K562 (cell line): ENCODE measurements at regions not wholly inside any gene's neighbourhood (a gene's known extent, or its start where the extent isn't known, plus 50 kb on each side); places are given as distances from the start of the nearest gene placed in this dataset.

ENCODE experiments used
- ATAC-seq: fragments of 200-7000 bp; cut with Tn5 transposase; 3 replicates; pipeline ENCODE4 v1.9.1; 2020; ENCODE audit warnings: moderate library complexity
- BruUV-seq: library from RNA; stranded (reverse); fragments of 400-500 nt; replicated peaks from 2 replicates; lab custom pipeline; 2021; lab: Mats Ljungman, UMichigan
- CTCF ChIA-PET: fragments of 300-600 bp; formaldehyde crosslinking; extraction: SDS; loops from one replicate; lab custom pipeline; 2021; ENCODE audit warnings: low intra/inter-chr PET ratio; lab: Yijun Ruan, JAX
- POLR2A ChIA-PET: fragments of 300-600, 350-650 bp; sonication (Branson Sonifier 250); formaldehyde crosslinking; extraction: SDS; loops from one replicate; lab custom pipeline; 2021; ENCODE audit warnings: antibody characterized with exemption, inconsistent platforms; lab: Yijun Ruan, JAX
- DNase-seq, 4 experiments: peaks; one replicate each; pipeline versions ENCODE4 v3.0.0 to v3.0.0-alpha.2; 2011 to 2018; ENCODE audit warnings: low spot score in 3 of 4, mixed read lengths in 3 of 4; ENCODE audit errors: extremely low read depth in 1 of 4
- FAIRE-seq: peaks from 2 replicates; lab custom pipeline; 2011; peaks lifted over from hg19 to GRCh38; lab: Jason Lieb, UNC
- H2AFZ ChIP-seq: 2 replicates; pipeline ENCODE4 v1.6.0; 2011; ENCODE audit warnings: low read depth, low read length, control low read depth, inconsistent platforms
- H3K27ac ChIP-seq: fragments of 200-600 bp; 3 replicates; pipeline ENCODE4 v1.8.0; 2011; ENCODE audit warnings: low read depth, mild to moderate bottlenecking, control low read depth, inconsistent platforms, low read length, moderate library complexity, mixed read lengths; ENCODE audit errors: extremely low read depth
- H3K27me3 ChIP-seq, 2 experiments: fragments of 300-600 bp in 1 of 2; 2 replicates in 1 of 2; 3 replicates in 1 of 2; pipeline versions ENCODE4 v1.6.0 to v1.8.0; 2011; ENCODE audit warnings: inconsistent platforms in 2 of 2, low read length in 2 of 2, mild to moderate bottlenecking in 1 of 2, mixed read lengths in 1 of 2, moderate library complexity in 1 of 2; ENCODE audit not compliant: control insufficient read depth in 2 of 2, insufficient read depth in 2 of 2
- H3K36me3 ChIP-seq: fragments of 300-600 bp; 3 replicates; pipeline ENCODE4 v1.8.0; 2011; ENCODE audit warnings: mild to moderate bottlenecking, low read length, inconsistent platforms; ENCODE audit not compliant: control insufficient read depth, insufficient read depth
- H3K4me1 ChIP-seq, 2 experiments: fragments of 200-600 bp in 1 of 2; replicated peaks in 1 of 2; 2 replicates in 1 of 2; 3 replicates in 1 of 2; pipeline versions ENCODE4 v1.5.1 to v1.8.0; 2011; ENCODE audit warnings: inconsistent platforms in 2 of 2, low read length in 2 of 2, mild to moderate bottlenecking in 1 of 2, mixed read lengths in 1 of 2, moderate library complexity in 1 of 2; ENCODE audit not compliant: control insufficient read depth in 2 of 2, insufficient read depth in 2 of 2
- H3K4me2 ChIP-seq: 2 replicates; pipeline ENCODE4 v1.6.1; 2011; ENCODE audit warnings: low read length, control low read depth, inconsistent platforms, mixed read lengths; ENCODE audit not compliant: insufficient read depth
- H3K4me3 ChIP-seq: fragments of 200-600 bp; sonication (generic), shearing (Covaris generic); 2 replicates; pipeline ENCODE4 v1.5.1; 2016; ENCODE audit warnings: control low read depth, inconsistent platforms
- H3K79me2 ChIP-seq: fragments of 200-600 bp; 3 replicates; pipeline ENCODE4 v1.8.0; 2011; ENCODE audit warnings: low read length, inconsistent platforms; ENCODE audit not compliant: control insufficient read depth, insufficient read depth
- H3K9ac ChIP-seq, 2 experiments: 2 replicates each; pipeline versions ENCODE4 v1.6.0 to v1.6.1; 2011; ENCODE audit warnings: low read depth in 2 of 2, low read length in 2 of 2, control low read depth in 1 of 2, inconsistent platforms in 1 of 2, mild to moderate bottlenecking in 1 of 2, mixed read lengths in 1 of 2; ENCODE audit not compliant: insufficient read depth in 1 of 2
- H3K9me1 ChIP-seq: one replicate; pipeline ENCODE4 v1.6.0; 2011; ENCODE audit warnings: inconsistent platforms, mild to moderate bottlenecking, low read length, moderate library complexity; ENCODE audit not compliant: control insufficient read depth, insufficient read depth
- H3K9me3 ChIP-seq: replicated peaks from 2 replicates; pipeline ENCODE4 v1.5.1; 2011; ENCODE audit warnings: low read depth, low read length, inconsistent platforms; ENCODE audit not compliant: control insufficient read depth, insufficient read depth
- H4K20me1 ChIP-seq: replicated peaks from 2 replicates; pipeline ENCODE4 v1.6.1; 2011; ENCODE audit warnings: low read length, inconsistent platforms, mixed read lengths; ENCODE audit not compliant: control insufficient read depth, insufficient read depth
- CTCFL ChIP-seq: IDR thresholded peaks from 2 replicates; pipeline ENCODE4 v1.6.1; 2011; ENCODE audit warnings: borderline replicate concordance, low read depth, mild to moderate bottlenecking, moderate library complexity, low read length; ENCODE audit not compliant: insufficient read depth, poor library complexity, severe bottlenecking
- GTF2F1 ChIP-seq: IDR thresholded peaks from 2 replicates; pipeline ENCODE4 v1.6.1; 2011; ENCODE audit warnings: low read depth, low read length, improper control_type of control experiment
- KAT2B ChIP-seq: IDR thresholded peaks from one replicate; pipeline ENCODE4 v1.6.1; 2012; ENCODE audit warnings: low read depth, mild to moderate bottlenecking, control low read depth, inconsistent platforms, low read length, moderate library complexity
- MAX ChIP-seq: sonication (generic); formaldehyde crosslinking; IDR thresholded peaks from 2 replicates; pipeline ENCODE4 v1.9.0; 2022; ENCODE audit warnings: mild to moderate bottlenecking, missing genetic modification reagents
- NFRKB ChIP-seq: fragments of 450-650 bp; IDR thresholded peaks from 2 replicates; pipeline ENCODE4 v1.6.1; 2016; ENCODE audit warnings: low read depth
- NR3C1 ChIP-seq: sonication (generic); formaldehyde crosslinking; IDR thresholded peaks from 2 replicates; pipeline ENCODE4 v1.8.1; 2022; ENCODE audit warnings: missing genetic modification reagents
- PTRF ChIP-seq: fragments of 450-650 bp; IDR thresholded peaks from 2 replicates; pipeline ENCODE4 v1.6.1; 2016; ENCODE audit warnings: mild to moderate bottlenecking, missing genetic modification characterization, missing compliant biosample characterization
- RREB1 ChIP-seq: fragments of 250-450 bp; sonication (Bioruptor Pico); IDR thresholded peaks from 2 replicates; pipeline ENCODE4 v1.4.0; 2020
- SOX6 ChIP-seq: fragments of 450-650 bp; IDR thresholded peaks from 2 replicates; pipeline ENCODE4 v1.6.1; 2014; ENCODE audit warnings: mild to moderate bottlenecking
- TAF7 ChIP-seq: fragments of 450-650 bp; IDR thresholded peaks from 2 replicates; pipeline ENCODE4 v1.6.1; 2016; ENCODE audit warnings: missing genetic modification characterization, missing compliant biosample characterization
- TCF15 ChIP-seq: fragments of 250-450 bp; sonication (Bioruptor Pico); IDR thresholded peaks from 2 replicates; pipeline ENCODE4 v1.8.0; 2022; ENCODE audit warnings: moderate library complexity, mild to moderate bottlenecking, inconsistent platforms
- XRCC3 ChIP-seq: fragments of 450-650 bp; IDR thresholded peaks from 2 replicates; pipeline ENCODE4 v1.6.1; 2017; ENCODE audit warnings: mild to moderate bottlenecking, moderate library complexity
- ZFP91 ChIP-seq: sonication (generic); formaldehyde crosslinking; IDR thresholded peaks from 2 replicates; pipeline ENCODE4 v1.8.0; 2022; ENCODE audit warnings: mild to moderate bottlenecking, missing genetic modification reagents
- ZNF316 ChIP-seq: fragments of 450-650 bp; IDR thresholded peaks from 2 replicates; pipeline ENCODE4 v1.6.1; 2016
- ZNF695 ChIP-seq: fragments of 450-650 bp; formaldehyde crosslinking; IDR thresholded peaks from 2 replicates; pipeline ENCODE4 v1.4.0; 2020; ENCODE audit warnings: mild to moderate bottlenecking, moderate library complexity
- WGBS: fragments of 100-300 bp; shearing (Covaris generic); methylation state at CpG from one replicate; pipeline ENCODE4 v1.1.6; 2016; ENCODE audit warnings: low coverage, mixed read lengths; ENCODE audit not compliant: insufficient coverage; ENCODE audit errors: missing lambda C conversion rate; 5-methylcytosine and 5-hydroxymethylcytosine counted together
- in situ Hi-C: fragments of 300-500 bp; cut with MboI; formaldehyde crosslinking; loops from 4 replicates; pipeline ENCODE4 v1.15.0; 2018; ENCODE audit warnings: inconsistent platforms, mixed read lengths
- intact Hi-C: fragments of 100-400 bp; cut with micrococcal nuclease; formaldehyde crosslinking; loops from 2 replicates; pipeline ENCODE4 v1.14.2; 2022

GRCh38 chr5:112063191-112063590 is 306.2 kb upstream of the NREP start:
- Histone ChIP-seq H3K9ac (no peak overlapping the region), H3K27ac (no peak overlapping the region), H3K79me2 (no peaks in the 10 kb centered on the region), H3K36me3 (no peaks in the 10 kb centered on the region), H3K4me1 (no peaks in the 10 kb centered on the region), H4K20me1 (no peaks in the 10 kb centered on the region), H3K27me3 (no peaks in the 10 kb centered on the region), H3K9me1 (no peaks in the 10 kb centered on the region), H2AFZ (no peak overlapping the region), H3K4me2 (no peak overlapping the region), H3K4me3 (no peak overlapping the region), H3K9me3 (no peaks in the 10 kb centered on the region)
- 2% methylated on average over 2 of the region's 2 CpGs for WGBS
- in situ Hi-C loops (no loop called here), intact Hi-C loops (no loop called here)
- POLR2A ChIA-PET, result no interaction called here
- ATAC-seq (no peak), DNase-seq (no peak), FAIRE-seq (no peak)
- no TSS peak for BruUV-seq
- CTCF ChIA-PET, result no interaction called here
- no peak for TF ChIP-seq MAX
- TF ChIP-seq CTCFL, result no peak
- no peak for TF ChIP-seq TCF15
- no peak for TF ChIP-seq ZNF695 (CRISPR knock-in tag)
- TF ChIP-seq TAF7 (tag), result no peak
- TF ChIP-seq ZFP91, result no peak
- no peak for TF ChIP-seq GTF2F1
- TF ChIP-seq ZNF316, result no peak
- TF ChIP-seq NR3C1, result no peak
- no peak for TF ChIP-seq RREB1 (CRISPR knock-in tag)
- no peak for TF ChIP-seq SOX6
- TF ChIP-seq PTRF (tag), result no peak
- TF ChIP-seq KAT2B, result no peak
- no peak for TF ChIP-seq NFRKB
- TF ChIP-seq XRCC3, result no peak
